Fibroblast of the aortic adventitia (primary cell): ENCODE measurements at regions not wholly inside any gene's neighbourhood (a gene's known extent, or its start where the extent isn't known, plus 50 kb on each side); places are given as distances from the start of the nearest gene placed in this dataset.
"Not testable (repeated sequence)": the region's sequence is repeated elsewhere in the genome, so short reads cannot be mapped to it uniquely, and the experiment has no call there.

Experiments
- DNase-seq: peaks from one replicate; pipeline ENCODE4 v3.0.0-alpha.2; 2010; ENCODE audit warnings: low read depth
- H3K4me3 ChIP-seq: 2 replicates; pipeline ENCODE4 v1.5.1; 2011; ENCODE audit warnings: low read depth, mild to moderate bottlenecking, control low read depth, low read length, moderate library complexity
- TF ChIP-seq, protein P1 (sequence below): IDR thresholded peaks from 2 replicates; pipeline ENCODE4 v1.5.1; 2011; ENCODE audit warnings: mild to moderate bottlenecking, low read length, control low read depth, inconsistent platforms; ENCODE audit not compliant: insufficient read depth

DNA sequence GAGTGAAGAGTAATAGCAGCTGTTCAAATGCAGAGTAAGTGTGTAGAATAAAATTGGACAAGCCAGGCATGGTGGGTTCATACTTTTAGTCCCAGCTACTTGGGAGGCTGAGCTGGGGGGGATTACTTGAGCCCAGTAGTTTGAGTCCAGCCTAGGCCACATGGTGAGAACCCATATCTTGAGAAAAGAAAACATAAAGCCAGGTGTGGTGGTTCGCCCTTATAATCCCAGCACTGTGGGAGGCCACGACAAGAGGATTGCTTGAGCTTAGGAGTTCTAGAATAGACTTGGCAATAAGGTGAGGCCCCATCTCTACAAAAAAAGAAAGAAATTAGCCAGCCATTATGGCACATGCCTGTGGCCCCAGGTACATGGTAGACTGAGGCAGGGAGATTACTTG is 1241.1 kb downstream of the UQCRFS1 start:
- no peak overlapping the region for H3K4me3 ChIP-seq
- TF ChIP-seq, protein P1, sequence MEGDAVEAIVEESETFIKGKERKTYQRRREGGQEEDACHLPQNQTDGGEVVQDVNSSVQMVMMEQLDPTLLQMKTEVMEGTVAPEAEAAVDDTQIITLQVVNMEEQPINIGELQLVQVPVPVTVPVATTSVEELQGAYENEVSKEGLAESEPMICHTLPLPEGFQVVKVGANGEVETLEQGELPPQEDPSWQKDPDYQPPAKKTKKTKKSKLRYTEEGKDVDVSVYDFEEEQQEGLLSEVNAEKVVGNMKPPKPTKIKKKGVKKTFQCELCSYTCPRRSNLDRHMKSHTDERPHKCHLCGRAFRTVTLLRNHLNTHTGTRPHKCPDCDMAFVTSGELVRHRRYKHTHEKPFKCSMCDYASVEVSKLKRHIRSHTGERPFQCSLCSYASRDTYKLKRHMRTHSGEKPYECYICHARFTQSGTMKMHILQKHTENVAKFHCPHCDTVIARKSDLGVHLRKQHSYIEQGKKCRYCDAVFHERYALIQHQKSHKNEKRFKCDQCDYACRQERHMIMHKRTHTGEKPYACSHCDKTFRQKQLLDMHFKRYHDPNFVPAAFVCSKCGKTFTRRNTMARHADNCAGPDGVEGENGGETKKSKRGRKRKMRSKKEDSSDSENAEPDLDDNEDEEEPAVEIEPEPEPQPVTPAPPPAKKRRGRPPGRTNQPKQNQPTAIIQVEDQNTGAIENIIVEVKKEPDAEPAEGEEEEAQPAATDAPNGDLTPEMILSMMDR = no peak
- DNase-seq = no peak

DNA sequence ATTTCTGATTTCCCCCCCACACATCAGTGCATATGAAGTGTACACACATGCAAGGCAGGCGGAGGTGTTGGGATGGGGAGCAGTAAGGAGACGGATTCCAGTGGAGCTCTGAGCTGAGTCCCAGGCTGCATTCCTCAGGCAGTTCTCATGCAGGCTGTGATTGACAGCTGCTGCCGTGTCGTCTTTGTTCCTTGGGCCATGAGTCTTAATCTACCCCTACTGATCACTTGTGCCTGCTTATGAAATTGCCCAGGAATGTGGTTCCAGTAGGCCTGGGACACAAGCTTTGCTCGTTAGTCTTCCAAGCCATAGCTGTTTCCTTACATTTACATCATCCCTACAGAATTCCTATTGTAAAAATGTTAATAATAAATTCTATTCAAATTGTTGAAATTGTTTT is 1241.9 kb downstream of the UQCRFS1 start:
- TF ChIP-seq, protein P1 = no peak
- DNase-seq = peak; percentile 28
- H3K4me3 ChIP-seq = no peak overlapping the region

DNA sequence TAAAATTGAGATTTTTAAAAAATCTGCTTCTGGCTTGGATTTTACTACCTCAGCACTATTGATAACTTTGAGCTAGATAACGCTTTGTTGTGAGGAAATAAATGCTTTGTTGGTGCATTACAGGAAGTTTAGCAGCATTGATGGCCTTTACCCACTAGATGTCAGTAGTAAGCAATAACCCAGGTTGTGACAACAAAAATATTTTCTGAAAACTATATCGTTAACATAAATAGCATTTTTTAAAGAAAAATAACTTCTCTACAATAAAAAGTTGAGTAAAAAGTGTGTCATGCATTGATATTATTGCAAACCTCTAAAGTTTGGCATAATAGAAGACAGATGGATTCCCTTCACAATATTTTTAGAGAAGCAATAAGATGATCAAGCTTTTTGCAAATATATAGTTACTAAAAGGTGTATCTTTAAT is 1246.5 kb downstream of the UQCRFS1 start:
- H3K4me3 ChIP-seq = no peak overlapping the region
- TF ChIP-seq, protein P1 = peak; percentile 76
- DNase-seq = peak; percentile 37

DNA sequence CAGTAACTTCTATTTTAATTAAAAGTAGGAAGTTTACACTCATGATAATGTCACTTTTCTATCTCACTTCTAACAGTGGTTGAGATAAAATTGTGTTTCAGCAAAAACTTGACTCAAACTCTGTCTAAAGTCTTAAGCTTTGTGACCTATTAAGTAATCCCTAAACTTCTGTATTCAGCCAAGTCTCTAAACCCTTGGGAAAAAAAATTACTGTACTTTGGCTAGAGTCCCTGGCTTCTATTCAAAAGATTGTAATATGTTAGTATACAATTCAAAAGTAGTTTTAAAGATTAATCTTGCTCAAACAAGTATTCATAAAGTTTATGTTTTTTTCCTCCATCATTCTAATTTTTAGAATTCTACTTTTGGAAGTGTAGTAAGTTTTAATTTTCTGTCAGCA is 1248.8 kb downstream of the UQCRFS1 start:
- H3K4me3 ChIP-seq = no peak overlapping the region
- TF ChIP-seq, protein P1 = no peak
- DNase-seq = peak; percentile 43

DNA sequence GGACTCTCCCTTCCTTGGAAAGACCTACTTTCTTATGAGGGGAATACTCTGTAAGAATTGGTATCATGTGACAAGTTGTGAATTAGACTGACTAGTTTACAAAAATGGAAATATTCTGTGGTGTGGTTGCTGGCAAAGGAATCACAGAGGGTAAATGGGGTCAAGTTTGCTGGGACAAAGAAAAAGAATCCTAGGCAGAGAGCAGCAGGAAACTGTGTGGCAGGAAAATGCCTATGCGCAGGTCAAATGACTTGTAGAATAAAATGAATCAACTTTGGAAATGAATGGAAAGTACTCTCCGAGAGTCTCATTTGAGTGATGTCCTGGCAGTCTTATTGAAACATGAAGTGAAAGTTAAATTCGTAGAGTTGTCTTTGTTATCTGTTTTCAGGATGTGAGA is 1250.7 kb downstream of the UQCRFS1 start:
- no peak for DNase-seq
- TF ChIP-seq, protein P1 = no peak
- no peak overlapping the region for H3K4me3 ChIP-seq

DNA sequence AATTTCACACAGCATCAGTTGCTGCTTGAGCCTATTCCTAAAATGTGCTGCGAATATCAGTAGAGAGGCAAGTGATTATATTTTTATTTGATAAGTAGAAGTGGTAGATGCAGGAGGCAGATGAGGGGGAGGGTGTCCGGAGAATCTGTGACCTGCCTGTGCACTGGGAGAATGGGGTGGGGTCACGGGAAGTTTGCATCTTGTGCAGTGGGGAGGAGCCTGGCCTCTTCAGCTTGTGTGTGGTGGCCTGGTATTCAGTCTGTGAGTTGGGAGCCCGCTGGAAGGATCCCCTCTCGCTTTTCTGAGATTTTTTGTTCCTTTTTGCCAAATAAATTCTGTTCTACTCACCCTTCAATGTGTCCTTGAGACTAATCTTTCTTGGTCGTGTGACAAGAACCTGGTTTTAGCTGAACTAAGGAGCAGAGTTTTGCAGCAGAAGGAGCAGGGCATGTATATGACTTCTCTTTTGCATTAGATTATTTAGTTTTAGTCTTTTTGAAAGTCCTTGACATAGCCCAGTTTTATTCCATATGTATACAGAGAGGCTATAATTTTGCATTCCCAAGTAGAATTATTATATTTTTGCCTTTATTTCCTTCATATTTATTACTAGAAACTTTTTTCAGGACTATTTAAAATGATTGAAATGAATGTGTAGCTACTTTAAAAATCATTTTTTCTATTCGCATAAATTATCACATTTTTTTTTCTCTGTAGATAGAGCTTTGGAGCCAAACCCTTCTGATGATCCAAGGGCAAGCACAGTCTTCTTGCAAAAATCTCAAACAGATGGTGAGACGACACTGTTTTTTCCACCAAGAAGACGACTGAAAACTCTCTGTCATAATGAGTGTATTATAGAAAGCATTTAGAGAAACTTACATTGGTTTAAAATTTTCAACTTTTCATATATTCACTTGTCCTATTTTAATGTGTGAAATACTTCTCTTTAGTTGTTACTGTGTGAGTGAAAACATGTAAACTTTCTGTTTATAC is 1257.2 kb downstream of the UQCRFS1 start:
- no peak for DNase-seq
- TF ChIP-seq, protein P1 = no peak
- no peak overlapping the region for H3K4me3 ChIP-seq

DNA sequence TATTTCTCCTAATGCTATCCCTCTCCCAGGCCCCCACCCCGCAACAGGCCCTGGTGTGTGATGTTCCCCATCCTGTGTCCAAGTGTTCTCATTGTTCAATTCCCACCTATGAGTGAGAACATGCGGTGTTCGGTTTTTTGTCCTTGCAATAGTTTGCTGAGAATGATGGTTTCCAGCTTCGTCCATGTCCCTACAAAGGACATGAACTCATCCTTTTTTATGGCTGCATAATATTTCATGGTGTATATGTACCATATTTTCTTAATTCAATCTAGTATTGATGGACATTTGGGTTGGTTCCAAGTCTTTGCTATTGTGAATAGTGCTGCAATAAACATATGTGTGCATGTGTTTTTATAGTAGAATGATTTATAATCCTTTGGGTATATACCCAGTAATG is 1270.3 kb downstream of the UQCRFS1 start:
- not testable (repeated sequence) for DNase-seq, H3K4me3 ChIP-seq
